MM.1S (cell line): ENCODE measurements at regions not wholly inside any gene's neighbourhood (a gene's known extent, or its start where the extent isn't known, plus 50 kb on each side); places are given as distances from the start of the nearest gene placed in this dataset.
A peak's percentile ranks its signal among the peaks of the same experiment; 100 is the strongest.

Source experiments
- DNase-seq: peaks from one replicate; pipeline ENCODE4 v3.0.0-alpha.2; 2015
- H2AFZ ChIP-seq: fragments of 300-600 bp; sonication (generic); 2 replicates; pipeline ENCODE4 v1.6.0; 2016; ENCODE audit warnings: antibody characterized with exemption, low read length
- H3F3A ChIP-seq: fragments of 300-600 bp; sonication (generic); 2 replicates; pipeline ENCODE4 v1.6.1; 2016; ENCODE audit warnings: mild to moderate bottlenecking, antibody characterized with exemption, low read length, moderate library complexity, mixed read lengths; ENCODE audit not compliant: insufficient read depth
- H3K27ac ChIP-seq: fragments of 300-600 bp; sonication (generic); 2 replicates; pipeline ENCODE4 v1.5.1; 2016; ENCODE audit warnings: mild to moderate bottlenecking, low read length
- H3K27me3 ChIP-seq: fragments of 300-600 bp; sonication (generic); replicated peaks from 2 replicates; pipeline ENCODE4 v1.6.0; 2016; ENCODE audit warnings: low read length; ENCODE audit not compliant: insufficient read depth
- H3K36me3 ChIP-seq: fragments of 300-600 bp; sonication (generic); replicated peaks from 2 replicates; pipeline ENCODE4 v1.6.1; 2016; ENCODE audit warnings: mild to moderate bottlenecking, low read length, mixed read lengths; ENCODE audit not compliant: insufficient read depth
- H3K4me1 ChIP-seq: fragments of 300-600 bp; sonication (generic); 2 replicates; pipeline ENCODE4 v1.6.1; 2016; ENCODE audit warnings: low read length, mixed read lengths
- H3K4me2 ChIP-seq: fragments of 300-600 bp; sonication (generic); 2 replicates; pipeline ENCODE4 v1.6.0; 2016; ENCODE audit warnings: low read depth, low read length
- H3K4me3 ChIP-seq: fragments of 300-600 bp; sonication (generic); 2 replicates; pipeline ENCODE4 v1.5.1; 2016; ENCODE audit warnings: low read length, mixed read lengths
- H3K79me2 ChIP-seq: fragments of 300-600 bp; sonication (generic); 2 replicates; pipeline ENCODE4 v1.6.1; 2016; ENCODE audit warnings: mixed run types, low read length, mixed read lengths
- H3K9ac ChIP-seq: fragments of 300-600 bp; sonication (generic); 2 replicates; pipeline ENCODE4 v1.6.1; 2016; ENCODE audit warnings: low read length, mixed read lengths
- H3K9me2 ChIP-seq: fragments of 300-600 bp; sonication (generic); replicated peaks from 2 replicates; pipeline ENCODE4 v1.6.1; 2016; ENCODE audit warnings: mild to moderate bottlenecking, low read length, mixed read lengths; ENCODE audit not compliant: insufficient read depth
- H3K9me3 ChIP-seq: fragments of 300-600 bp; sonication (generic); replicated peaks from 2 replicates; pipeline ENCODE4 v1.6.1; 2016; ENCODE audit warnings: mild to moderate bottlenecking, low read length, mixed read lengths; ENCODE audit not compliant: insufficient read depth
- H4K20me1 ChIP-seq: fragments of 300-600 bp; sonication (generic); 2 replicates; pipeline ENCODE4 v1.6.1; 2016; ENCODE audit warnings: mild to moderate bottlenecking, low read length, moderate library complexity, mixed read lengths; ENCODE audit not compliant: insufficient read depth
- EZH2 ChIP-seq: fragments of 300-600 bp; sonication (generic); optimal IDR thresholded peaks from 2 replicates; pipeline ENCODE3; 2017; ENCODE audit warnings: low read depth, mild to moderate bottlenecking, antibody characterized with exemption, low read length, mixed read lengths
- EZH2phosphoT487 ChIP-seq: fragments of 300-600 bp; sonication (generic); IDR thresholded peaks from 2 replicates; pipeline ENCODE4 v1.6.1; 2018; ENCODE audit warnings: antibody characterized with exemption, low read length
- TF ChIP-seq, protein P1 (sequence below): fragments of 300-600 bp; sonication (generic); IDR thresholded peaks from 2 replicates; pipeline ENCODE4 v1.5.1; 2016; ENCODE audit warnings: antibody characterized with exemption, low read length, mixed read lengths

DNA sequence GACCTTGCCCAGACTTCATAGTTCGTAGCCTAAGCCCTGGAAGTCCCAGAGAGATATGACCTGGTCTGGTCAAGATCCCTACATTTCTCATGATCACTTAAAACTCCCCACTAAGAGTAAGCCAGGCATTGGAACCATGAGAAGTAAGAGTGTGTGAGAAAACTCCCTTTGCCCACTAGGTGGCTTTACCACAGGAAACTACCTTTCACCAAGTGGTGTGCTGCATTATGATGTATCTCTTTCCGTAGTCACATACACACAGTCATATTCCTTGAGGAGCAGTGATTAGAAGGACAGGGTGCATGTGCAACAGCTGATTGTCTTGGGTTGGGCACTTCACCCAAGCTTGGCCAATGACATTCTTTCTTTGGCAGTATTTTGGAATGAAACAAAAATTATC, 639.3 kb downstream of the KCNJ2 start:
- H3K4me3 ChIP-seq, result no peak overlapping the region
- no peak for TF ChIP-seq EZH2
- TF ChIP-seq, protein P1, sequence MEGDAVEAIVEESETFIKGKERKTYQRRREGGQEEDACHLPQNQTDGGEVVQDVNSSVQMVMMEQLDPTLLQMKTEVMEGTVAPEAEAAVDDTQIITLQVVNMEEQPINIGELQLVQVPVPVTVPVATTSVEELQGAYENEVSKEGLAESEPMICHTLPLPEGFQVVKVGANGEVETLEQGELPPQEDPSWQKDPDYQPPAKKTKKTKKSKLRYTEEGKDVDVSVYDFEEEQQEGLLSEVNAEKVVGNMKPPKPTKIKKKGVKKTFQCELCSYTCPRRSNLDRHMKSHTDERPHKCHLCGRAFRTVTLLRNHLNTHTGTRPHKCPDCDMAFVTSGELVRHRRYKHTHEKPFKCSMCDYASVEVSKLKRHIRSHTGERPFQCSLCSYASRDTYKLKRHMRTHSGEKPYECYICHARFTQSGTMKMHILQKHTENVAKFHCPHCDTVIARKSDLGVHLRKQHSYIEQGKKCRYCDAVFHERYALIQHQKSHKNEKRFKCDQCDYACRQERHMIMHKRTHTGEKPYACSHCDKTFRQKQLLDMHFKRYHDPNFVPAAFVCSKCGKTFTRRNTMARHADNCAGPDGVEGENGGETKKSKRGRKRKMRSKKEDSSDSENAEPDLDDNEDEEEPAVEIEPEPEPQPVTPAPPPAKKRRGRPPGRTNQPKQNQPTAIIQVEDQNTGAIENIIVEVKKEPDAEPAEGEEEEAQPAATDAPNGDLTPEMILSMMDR, result peak; percentile 18; the same call in 1 of the 2 replicates
- H2AFZ ChIP-seq, result no peak overlapping the region
- no peaks in the 10 kb centered on the region for H3K27me3 ChIP-seq
- no peaks in the 10 kb centered on the region for H3K9me3 ChIP-seq
- H3K79me2 ChIP-seq, result no peaks in the 10 kb centered on the region
- no peak for DNase-seq
- H3K4me2 ChIP-seq, result no peak overlapping the region
- no peak overlapping the region for H3K9ac ChIP-seq
- H3K4me1 ChIP-seq, result no peaks in the 10 kb centered on the region
- no peaks in the 10 kb centered on the region for H3K36me3 ChIP-seq
- no peaks in the 10 kb centered on the region for H3F3A ChIP-seq
- no peaks in the 10 kb centered on the region for H4K20me1 ChIP-seq
- no peaks in the 10 kb centered on the region for H3K9me2 ChIP-seq
- no peak overlapping the region for H3K27ac ChIP-seq

- no peaks in the 10 kb centered on the region for H3K4me1 ChIP-seq
- TF ChIP-seq EZH2phosphoT487, result no peak
- TF ChIP-seq, protein P1, result no peak
- no peak for TF ChIP-seq EZH2
- no peaks in the 10 kb centered on the region for H3K27me3 ChIP-seq
- no peak overlapping the region for H3K27ac ChIP-seq
- no peaks in the 10 kb centered on the region for H3K9me2 ChIP-seq
- no peaks in the 10 kb centered on the region for H3K79me2 ChIP-seq
- no peaks in the 10 kb centered on the region for H4K20me1 ChIP-seq
- no peak overlapping the region for H2AFZ ChIP-seq
- H3K9ac ChIP-seq, result no peak overlapping the region
- no peaks in the 10 kb centered on the region for H3K36me3 ChIP-seq
- no peak overlapping the region for H3K4me3 ChIP-seq
- H3K4me2 ChIP-seq, result no peak overlapping the region
- H3F3A ChIP-seq, result no peaks in the 10 kb centered on the region
- no peak for DNase-seq
- no peaks in the 10 kb centered on the region for H3K9me3 ChIP-seq
These were observed 641.3 kb downstream of the KCNJ2 start for GRCh38 chr17:70810609-70811008.

DNA sequence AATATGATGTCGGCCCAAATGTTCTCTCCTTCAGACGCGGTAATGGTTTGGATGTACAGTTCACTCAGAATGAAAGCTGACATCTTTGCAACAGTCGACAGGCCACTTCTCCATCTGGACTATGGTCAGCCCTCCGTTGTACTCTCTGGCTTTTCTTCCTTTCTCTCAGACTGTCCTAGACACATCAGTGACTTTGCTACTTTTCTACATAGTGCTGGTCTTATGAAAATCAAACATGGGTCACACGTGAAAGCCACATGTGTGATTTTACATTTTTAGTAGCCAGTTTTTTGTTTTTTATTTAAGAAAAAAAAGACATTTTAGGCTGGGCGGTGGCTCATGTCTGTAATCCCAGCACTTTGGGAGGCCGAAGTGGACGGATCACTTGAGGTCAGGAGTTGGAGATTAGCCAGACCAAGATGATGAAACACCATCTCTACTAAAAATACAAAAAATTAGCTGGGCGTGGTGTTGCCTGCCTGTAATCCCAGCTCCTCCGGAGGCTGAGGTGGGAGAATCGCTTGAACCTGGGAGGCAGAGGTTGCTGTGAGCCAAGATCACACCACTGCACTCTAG, 644.1 kb downstream of the KCNJ2 start:
- Histone ChIP-seq H3F3A (no peaks in the 10 kb centered on the region), H3K9me2 (no peaks in the 10 kb centered on the region), H3K27ac (no peak overlapping the region), H3K4me3 (no peak overlapping the region), H3K36me3 (no peaks in the 10 kb centered on the region), H3K4me2 (no peak overlapping the region), H3K79me2 (no peaks in the 10 kb centered on the region), H4K20me1 (no peaks in the 10 kb centered on the region), H3K9ac (no peak overlapping the region), H2AFZ (no peak overlapping the region), H3K27me3 (no peaks in the 10 kb centered on the region), H3K9me3 (no peaks in the 10 kb centered on the region), H3K4me1 (no peaks in the 10 kb centered on the region)
- TF ChIP-seq EZH2phosphoT487 (no peak), EZH2 (no peak)
- TF ChIP-seq, protein P1, result no peak
- no peak for DNase-seq
